ENCODE measurements at regions not wholly inside any gene's neighbourhood (a gene's known extent, or its start where the extent isn't known, plus 50 kb on each side); places are given as distances from the start of the nearest gene placed in this dataset.

GRCh38 chr5:93053825-93054224 is 527.2 kb downstream of the NR2F1-AS1 start:
- TF ChIP-seq, protein P1, sequence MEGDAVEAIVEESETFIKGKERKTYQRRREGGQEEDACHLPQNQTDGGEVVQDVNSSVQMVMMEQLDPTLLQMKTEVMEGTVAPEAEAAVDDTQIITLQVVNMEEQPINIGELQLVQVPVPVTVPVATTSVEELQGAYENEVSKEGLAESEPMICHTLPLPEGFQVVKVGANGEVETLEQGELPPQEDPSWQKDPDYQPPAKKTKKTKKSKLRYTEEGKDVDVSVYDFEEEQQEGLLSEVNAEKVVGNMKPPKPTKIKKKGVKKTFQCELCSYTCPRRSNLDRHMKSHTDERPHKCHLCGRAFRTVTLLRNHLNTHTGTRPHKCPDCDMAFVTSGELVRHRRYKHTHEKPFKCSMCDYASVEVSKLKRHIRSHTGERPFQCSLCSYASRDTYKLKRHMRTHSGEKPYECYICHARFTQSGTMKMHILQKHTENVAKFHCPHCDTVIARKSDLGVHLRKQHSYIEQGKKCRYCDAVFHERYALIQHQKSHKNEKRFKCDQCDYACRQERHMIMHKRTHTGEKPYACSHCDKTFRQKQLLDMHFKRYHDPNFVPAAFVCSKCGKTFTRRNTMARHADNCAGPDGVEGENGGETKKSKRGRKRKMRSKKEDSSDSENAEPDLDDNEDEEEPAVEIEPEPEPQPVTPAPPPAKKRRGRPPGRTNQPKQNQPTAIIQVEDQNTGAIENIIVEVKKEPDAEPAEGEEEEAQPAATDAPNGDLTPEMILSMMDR (conservative IDR thresholded peaks at IDR 0.05) = no peak
- TF ChIP-seq ZFX (IDR thresholded peaks at IDR 0.05) = no peak
